IPS-20b (cell line): ENCODE measurements at regions not wholly inside any gene's neighbourhood (a gene's known extent, or its start where the extent isn't known, plus 50 kb on each side); places are given as distances from the start of the nearest gene placed in this dataset.

Source experiments
- H3K27ac ChIP-seq: one replicate; pipeline ENCODE4 v1.5.1; 2013; ENCODE audit warnings: low read length
- H3K27me3 ChIP-seq: 2 replicates; pipeline ENCODE4 v1.6.1; 2013; ENCODE audit warnings: mild to moderate bottlenecking, low read length, inconsistent platforms; ENCODE audit not compliant: insufficient read depth
- H3K36me3 ChIP-seq: 2 replicates; pipeline ENCODE4 v1.6.1; 2013; ENCODE audit warnings: low read depth, mild to moderate bottlenecking, inconsistent platforms, low read length, moderate library complexity; ENCODE audit not compliant: insufficient read depth
- H3K4me1 ChIP-seq: 2 replicates; pipeline ENCODE4 v1.6.1; 2013; ENCODE audit warnings: mild to moderate bottlenecking, control low read depth, inconsistent platforms, low read length, moderate library complexity; ENCODE audit not compliant: insufficient read depth
- H3K4me3 ChIP-seq: 2 replicates; pipeline ENCODE4 v1.5.1; 2013; ENCODE audit warnings: mild to moderate bottlenecking, low read length, inconsistent platforms
- H3K9ac ChIP-seq: 2 replicates; pipeline ENCODE4 v1.6.1; 2013; ENCODE audit warnings: low read depth, mild to moderate bottlenecking, inconsistent platforms, low read length, moderate library complexity
- H3K9me3 ChIP-seq: 2 replicates; pipeline ENCODE4 v1.6.1; 2013; ENCODE audit warnings: mild to moderate bottlenecking, low read depth, low read length, inconsistent platforms; ENCODE audit not compliant: insufficient read depth

GRCh38 chr16:26348095-26348494 lies 656.3 kb downstream of the HS3ST4 start:
- Histone ChIP-seq H3K4me3 (no peak overlapping the region), H3K27ac (no peak overlapping the region), H3K9me3 (no peaks in the 10 kb centered on the region), H3K4me1 (no peaks in the 10 kb centered on the region), H3K9ac (no peak overlapping the region), H3K36me3 (no peaks in the 10 kb centered on the region), H3K27me3 (no peaks in the 10 kb centered on the region)

- Histone ChIP-seq H3K27ac (no peak overlapping the region), H3K4me1 (no peaks in the 10 kb centered on the region), H3K4me3 (no peak overlapping the region), H3K9ac (no peak overlapping the region), H3K9me3 (no peaks in the 10 kb centered on the region), H3K36me3 (no peaks in the 10 kb centered on the region), H3K27me3 (no peaks in the 10 kb centered on the region)
Measured at GRCh38 chr16:26360867-26361266, 669.1 kb downstream of the HS3ST4 start.

GRCh38 chr16:26363581-26363980 lies 671.8 kb downstream of the HS3ST4 start:
- H3K9me3 ChIP-seq: no peaks in the 10 kb centered on the region
- H3K9ac ChIP-seq: no peak overlapping the region
- H3K4me1 ChIP-seq: no peaks in the 10 kb centered on the region
- H3K4me3 ChIP-seq: no peak overlapping the region
- H3K27ac ChIP-seq: no peak overlapping the region
- H3K36me3 ChIP-seq: no peaks in the 10 kb centered on the region
- H3K27me3 ChIP-seq: no peaks in the 10 kb centered on the region

GRCh38 chr16:26365161-26365940 lies 673.6 kb downstream of the HS3ST4 start:
- Histone ChIP-seq H3K36me3 (no peaks in the 10 kb centered on the region), H3K9me3 (no peaks in the 10 kb centered on the region), H3K9ac (no peak overlapping the region), H3K4me1 (no peaks in the 10 kb centered on the region), H3K27ac (no peak overlapping the region), H3K27me3 (no peaks in the 10 kb centered on the region), H3K4me3 (no peak overlapping the region)

GRCh38 chr16:26371349-26371869 lies 679.6 kb downstream of the HS3ST4 start:
- no peaks in the 10 kb centered on the region for H3K9me3 ChIP-seq

GRCh38 chr16:26374279-26374925 lies 682.6 kb downstream of the HS3ST4 start:
- Histone ChIP-seq H3K9ac (no peak overlapping the region), H3K27me3 (no peaks in the 10 kb centered on the region), H3K4me1 (no peaks in the 10 kb centered on the region), H3K4me3 (no peak overlapping the region), H3K27ac (no peak overlapping the region), H3K36me3 (no peaks in the 10 kb centered on the region), H3K9me3 (no peaks in the 10 kb centered on the region)

More at GRCh38 chr16:26371349-26371869, 679.6 kb downstream of the HS3ST4 start:
- Histone ChIP-seq H3K27ac (no peak overlapping the region), H3K27me3 (no peaks in the 10 kb centered on the region), H3K9ac (no peak overlapping the region), H3K36me3 (no peaks in the 10 kb centered on the region), H3K4me1 (no peaks in the 10 kb centered on the region), H3K4me3 (no peak overlapping the region)

- no peaks in the 10 kb centered on the region for H3K9me3 ChIP-seq
- no peak overlapping the region for H3K9ac ChIP-seq
- no peak overlapping the region for H3K27ac ChIP-seq
- no peak overlapping the region for H3K4me3 ChIP-seq
- no peaks in the 10 kb centered on the region for H3K27me3 ChIP-seq
- H3K4me1 ChIP-seq: no peaks in the 10 kb centered on the region; the same call in 1 of the 2 replicates
- no peaks in the 10 kb centered on the region for H3K36me3 ChIP-seq
Measured at GRCh38 chr16:26382586-26382985, 684.1 kb upstream of the C16orf82 start.

GRCh38 chr16:26386096-26386495 lies 680.6 kb upstream of the C16orf82 start:
- Histone ChIP-seq H3K27me3 (no peaks in the 10 kb centered on the region), H3K27ac (no peak overlapping the region), H3K4me3 (no peak overlapping the region), H3K9ac (no peak overlapping the region), H3K9me3 (no peaks in the 10 kb centered on the region), H3K4me1 (no peaks in the 10 kb centered on the region; the same call in 1 of the 2 replicates), H3K36me3 (no peaks in the 10 kb centered on the region)

- Histone ChIP-seq H3K27me3 (no peaks in the 10 kb centered on the region), H3K4me1 (no peaks in the 10 kb centered on the region), H3K4me3 (no peak overlapping the region), H3K27ac (no peak overlapping the region), H3K36me3 (no peaks in the 10 kb centered on the region), H3K9me3 (no peaks in the 10 kb centered on the region), H3K9ac (no peak overlapping the region)
Measured at GRCh38 chr16:26391833-26392232, 674.9 kb upstream of the C16orf82 start.

GRCh38 chr16:26394409-26394808 lies 672.3 kb upstream of the C16orf82 start:
- no peak overlapping the region for H3K4me3 ChIP-seq
- H3K27me3 ChIP-seq: no peaks in the 10 kb centered on the region
- H3K27ac ChIP-seq: no peak overlapping the region
- no peaks in the 10 kb centered on the region for H3K4me1 ChIP-seq
- no peaks in the 10 kb centered on the region for H3K9me3 ChIP-seq
- no peak overlapping the region for H3K9ac ChIP-seq
- no peaks in the 10 kb centered on the region for H3K36me3 ChIP-seq

- H3K27me3 ChIP-seq: no peaks in the 10 kb centered on the region
- no peaks in the 10 kb centered on the region for H3K9me3 ChIP-seq
- no peak overlapping the region for H3K27ac ChIP-seq
- H3K9ac ChIP-seq: no peak overlapping the region
- H3K4me3 ChIP-seq: no peak overlapping the region
- H3K36me3 ChIP-seq: no peaks in the 10 kb centered on the region
- no peaks in the 10 kb centered on the region for H3K4me1 ChIP-seq
Measured at GRCh38 chr16:26395700-26396099, 671.0 kb upstream of the C16orf82 start.
